Loucy (cell line): ENCODE measurements at regions not wholly inside any gene's neighbourhood (a gene's known extent, or its start where the extent isn't known, plus 50 kb on each side); places are given as distances from the start of the nearest gene placed in this dataset.
A peak's percentile ranks its signal among the peaks of the same experiment; 100 is the strongest.

Experiments used
- H2AFZ ChIP-seq: fragments of 200-600 bp; sonication (generic); 2 replicates; pipeline ENCODE4 v1.6.0; 2016; ENCODE audit warnings: antibody characterized with exemption, mild to moderate bottlenecking, low read length, moderate library complexity
- H3F3A ChIP-seq: fragments of 200-600 bp; 2 replicates; pipeline ENCODE4 v1.6.0; 2016; ENCODE audit warnings: antibody characterized with exemption, low read depth, mild to moderate bottlenecking
- H3K27me3 ChIP-seq: fragments of 200-600 bp; sonication (generic); 2 replicates; pipeline ENCODE4 v1.6.1; 2014; ENCODE audit warnings: low read length, mild to moderate bottlenecking; ENCODE audit not compliant: insufficient read depth, poor library complexity, severe bottlenecking
- H3K36me3 ChIP-seq: fragments of 200-600 bp; sonication (generic); 2 replicates; pipeline ENCODE4 v1.6.1; 2016; ENCODE audit warnings: low read length; ENCODE audit not compliant: insufficient read depth
- H3K4me1 ChIP-seq: fragments of 200-600 bp; sonication (generic); 2 replicates; pipeline ENCODE4 v1.5.1; 2014; ENCODE audit warnings: low read length, mild to moderate bottlenecking; ENCODE audit not compliant: insufficient read depth, poor library complexity, severe bottlenecking
- H3K4me2 ChIP-seq: fragments of 200-600 bp; sonication (generic); 2 replicates; pipeline ENCODE4 v1.6.0; 2014; ENCODE audit warnings: antibody characterized with exemption, low read length, low read depth, mild to moderate bottlenecking; ENCODE audit not compliant: poor library complexity, severe bottlenecking
- H3K4me3 ChIP-seq: fragments of 200-600 bp; sonication (generic); 2 replicates; pipeline ENCODE4 v1.5.1; 2014; ENCODE audit warnings: low read length, mild to moderate bottlenecking, mixed read lengths; ENCODE audit not compliant: poor library complexity, severe bottlenecking
- H3K79me2 ChIP-seq: fragments of 200-600 bp; sonication (generic); 2 replicates; pipeline ENCODE4 v1.6.1; 2014; ENCODE audit warnings: low read length; ENCODE audit not compliant: insufficient read depth
- H3K9ac ChIP-seq: fragments of 200-600 bp; sonication (generic); 2 replicates; pipeline ENCODE4 v1.6.0; 2014; ENCODE audit warnings: mild to moderate bottlenecking, low read depth, low read length, moderate library complexity; ENCODE audit not compliant: poor library complexity, severe bottlenecking
- H3K9me2 ChIP-seq: fragments of 200-600 bp; sonication (generic); replicated peaks from 2 replicates; pipeline ENCODE4 v1.6.1; 2016; ENCODE audit warnings: low read depth, low read length, mixed read lengths
- H3K9me3 ChIP-seq: fragments of 200-600 bp; sonication (generic); 2 replicates; pipeline ENCODE4 v1.6.1; 2014; ENCODE audit warnings: mild to moderate bottlenecking, antibody characterized with exemption, low read length, low read depth; ENCODE audit not compliant: insufficient read depth
- H4K20me1 ChIP-seq: fragments of 200-600 bp; sonication (generic); 2 replicates; pipeline ENCODE4 v1.6.0; 2014; ENCODE audit warnings: antibody characterized with exemption, low read length, mild to moderate bottlenecking; ENCODE audit not compliant: insufficient read depth, poor library complexity, severe bottlenecking
- CTCF ChIP-seq: fragments of 200-600 bp; sonication (generic); conservative IDR thresholded peaks from 2 replicates; pipeline ENCODE4 v1.5.1; 2014; ENCODE audit warnings: mild to moderate bottlenecking, antibody characterized with exemption, low read length
- EZH2phosphoT487 ChIP-seq: fragments of 200-600 bp; IDR thresholded peaks from 2 replicates; pipeline ENCODE4 v1.6.1; 2018; ENCODE audit warnings: antibody characterized with exemption, mild to moderate bottlenecking, moderate library complexity, borderline replicate concordance

DNA sequence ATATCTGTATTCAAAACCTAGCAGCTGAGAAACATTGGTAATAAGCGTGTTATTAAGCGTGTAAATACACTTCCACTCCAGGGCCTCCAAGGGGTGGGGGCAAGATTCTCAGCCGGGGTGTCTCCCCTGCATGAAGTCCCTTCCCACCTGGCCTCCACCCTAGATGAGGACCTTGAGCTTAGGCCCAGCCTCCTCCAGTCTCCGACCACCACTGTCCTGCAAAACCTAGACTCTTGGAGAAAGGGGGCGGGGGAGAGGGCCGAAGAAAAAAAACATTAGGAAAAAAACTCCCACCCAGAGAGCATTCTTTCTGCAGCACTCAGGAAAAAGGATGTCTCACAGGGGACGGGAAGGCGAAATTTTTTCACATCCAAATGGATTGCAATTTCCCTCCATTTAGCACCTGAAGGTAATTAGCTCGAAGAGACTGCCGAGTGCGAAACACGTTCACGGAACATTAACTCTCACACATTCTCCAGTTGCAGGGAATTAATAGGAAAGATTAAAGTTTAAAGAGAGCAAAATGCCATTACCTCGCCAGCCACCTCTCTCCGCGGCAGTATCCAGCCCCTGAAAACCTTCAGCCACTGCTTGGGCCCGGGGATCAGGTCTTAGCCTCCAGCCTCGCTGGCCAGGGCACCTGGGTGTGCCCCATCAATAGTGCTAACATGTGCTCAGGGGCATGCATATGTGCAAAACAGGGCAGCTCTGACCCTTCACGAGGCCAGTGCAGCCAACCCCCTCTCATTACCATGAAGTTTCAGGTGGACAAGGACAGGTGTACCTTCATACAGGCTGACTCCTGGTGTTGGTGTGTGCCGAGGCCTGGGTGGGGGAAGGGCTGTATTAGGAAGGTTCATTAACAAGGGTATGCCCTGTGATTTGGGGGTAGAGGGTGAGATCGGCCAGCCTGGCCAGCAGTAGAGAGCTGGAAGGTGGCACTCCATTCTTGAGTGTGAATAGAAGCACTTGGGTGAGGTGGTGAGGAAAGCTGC, 77.2 kb downstream of the HIF1AN start:
- no peak overlapping the region for H3K4me3 ChIP-seq
- H3K9me2 ChIP-seq = no peaks in the 10 kb centered on the region
- H3F3A ChIP-seq = no peaks in the 10 kb centered on the region
- no peaks in the 10 kb centered on the region for H3K79me2 ChIP-seq
- H3K9ac ChIP-seq = no peak overlapping the region
- H3K9me3 ChIP-seq = no peaks in the 10 kb centered on the region
- H3K36me3 ChIP-seq = no peaks in the 10 kb centered on the region
- no peaks in the 10 kb centered on the region for H4K20me1 ChIP-seq
- no peak overlapping the region for H2AFZ ChIP-seq
- H3K4me2 ChIP-seq = no peak overlapping the region
- H3K27me3 ChIP-seq = peaks cover 4% of the 10 kb centered on the region
- no peaks in the 10 kb centered on the region for H3K4me1 ChIP-seq
- TF ChIP-seq CTCF (no peak), EZH2phosphoT487 (no peak)

- Histone ChIP-seq H3K79me2 (no peaks in the 10 kb centered on the region), H3K9me3 (no peaks in the 10 kb centered on the region), H3K27me3 (no peaks in the 10 kb centered on the region), H4K20me1 (no peaks in the 10 kb centered on the region), H3K4me3 (no peak overlapping the region), H3K9ac (no peak overlapping the region), H3F3A (no peaks in the 10 kb centered on the region), H3K9me2 (no peaks in the 10 kb centered on the region), H2AFZ (no peak overlapping the region), H3K4me1 (no peaks in the 10 kb centered on the region), H3K36me3 (no peaks in the 10 kb centered on the region), H3K4me2 (no peak overlapping the region)
- TF ChIP-seq CTCF = no peak
- TF ChIP-seq EZH2phosphoT487 = no peak
Observed at GRCh38 chr10:100613846-100614245, 78.1 kb downstream of the HIF1AN start.

GRCh38 chr10:100614429-100615095, 78.8 kb downstream of the HIF1AN start:
- TF ChIP-seq EZH2phosphoT487 (no peak), CTCF (0 out of 2 replicates have a peak, but pooled peaks have one; percentile 15)
- Histone ChIP-seq H3K4me1 (no peaks in the 10 kb centered on the region), H3F3A (no peaks in the 10 kb centered on the region), H3K4me2 (no peak overlapping the region), H3K27me3 (no peaks in the 10 kb centered on the region), H3K4me3 (no peak overlapping the region), H2AFZ (no peak overlapping the region), H3K9me3 (no peaks in the 10 kb centered on the region), H3K36me3 (no peaks in the 10 kb centered on the region), H3K9ac (no peak overlapping the region), H4K20me1 (no peaks in the 10 kb centered on the region), H3K9me2 (no peaks in the 10 kb centered on the region), H3K79me2 (no peaks in the 10 kb centered on the region)
